ENCODE measurements at regions not wholly inside any gene's neighbourhood (a gene's known extent, or its start where the extent isn't known, plus 50 kb on each side); places are given as distances from the start of the nearest gene placed in this dataset.

- Mint-ChIP-seq H3K36me3 (ENCODE audit: low read depth) (no peaks in the 10 kb centered on the region), H3K4me1 (no peaks in the 10 kb centered on the region), H3K4me3 (no peak overlapping the region), H3K27ac (ENCODE audit: unreplicated experiment) (no peak overlapping the region), H3K9me3 (no peaks in the 10 kb centered on the region), H3K27me3 (ENCODE audit: low read depth) (no peaks in the 10 kb centered on the region)
- no peak for DNase-seq (ENCODE audit: low read depth, low spot score)
- TF ChIP-seq, protein P1, sequence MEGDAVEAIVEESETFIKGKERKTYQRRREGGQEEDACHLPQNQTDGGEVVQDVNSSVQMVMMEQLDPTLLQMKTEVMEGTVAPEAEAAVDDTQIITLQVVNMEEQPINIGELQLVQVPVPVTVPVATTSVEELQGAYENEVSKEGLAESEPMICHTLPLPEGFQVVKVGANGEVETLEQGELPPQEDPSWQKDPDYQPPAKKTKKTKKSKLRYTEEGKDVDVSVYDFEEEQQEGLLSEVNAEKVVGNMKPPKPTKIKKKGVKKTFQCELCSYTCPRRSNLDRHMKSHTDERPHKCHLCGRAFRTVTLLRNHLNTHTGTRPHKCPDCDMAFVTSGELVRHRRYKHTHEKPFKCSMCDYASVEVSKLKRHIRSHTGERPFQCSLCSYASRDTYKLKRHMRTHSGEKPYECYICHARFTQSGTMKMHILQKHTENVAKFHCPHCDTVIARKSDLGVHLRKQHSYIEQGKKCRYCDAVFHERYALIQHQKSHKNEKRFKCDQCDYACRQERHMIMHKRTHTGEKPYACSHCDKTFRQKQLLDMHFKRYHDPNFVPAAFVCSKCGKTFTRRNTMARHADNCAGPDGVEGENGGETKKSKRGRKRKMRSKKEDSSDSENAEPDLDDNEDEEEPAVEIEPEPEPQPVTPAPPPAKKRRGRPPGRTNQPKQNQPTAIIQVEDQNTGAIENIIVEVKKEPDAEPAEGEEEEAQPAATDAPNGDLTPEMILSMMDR (conservative IDR thresholded peaks at IDR 0.05), result no peak
Measured at GRCh38 chr13:38618881-38619280, 68.0 kb upstream of the FREM2 start.

DNA sequence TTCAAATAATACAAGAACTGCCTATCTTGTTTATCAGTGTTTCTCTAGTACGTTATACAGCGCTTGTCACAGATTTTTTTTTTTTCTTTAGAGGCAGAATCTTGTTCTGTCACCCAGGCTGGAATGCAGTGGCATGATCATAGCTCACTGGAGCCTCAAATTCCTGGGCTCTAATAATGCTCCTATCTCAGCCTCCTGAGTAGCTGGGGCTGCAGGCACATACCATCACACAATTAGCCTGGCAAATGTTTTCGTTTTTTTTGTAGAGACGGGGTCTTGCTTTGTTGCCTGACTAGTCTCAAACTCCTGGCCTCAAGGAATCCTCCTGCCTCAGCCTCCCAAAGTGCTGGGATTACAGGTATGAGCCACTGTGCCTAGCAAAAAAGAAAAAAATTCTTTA, 66.0 kb upstream of the FREM2 start:
- H3K36me3 Mint-ChIP-seq (ENCODE audit: low read depth), result no peaks in the 10 kb centered on the region
- H3K4me1 Mint-ChIP-seq, result no peaks in the 10 kb centered on the region
- no peak for DNase-seq (ENCODE audit: low read depth, low spot score)
- H3K27me3 Mint-ChIP-seq (ENCODE audit: low read depth), result no peaks in the 10 kb centered on the region
- TF ChIP-seq, protein P1 (conservative IDR thresholded peaks at IDR 0.05), result no peak
- H3K9me3 Mint-ChIP-seq, result no peaks in the 10 kb centered on the region
- H3K4me3 Mint-ChIP-seq, result no peak overlapping the region
- H3K27ac Mint-ChIP-seq (ENCODE audit: unreplicated experiment), result no peak overlapping the region

GRCh38 chr13:38624822-38625221, 62.1 kb upstream of the FREM2 start:
- no peaks in the 10 kb centered on the region for H3K4me1 Mint-ChIP-seq
- no peak for DNase-seq (ENCODE audit: low read depth, low spot score)
- H3K9me3 Mint-ChIP-seq, result no peaks in the 10 kb centered on the region
- no peak overlapping the region for H3K27ac Mint-ChIP-seq (ENCODE audit: unreplicated experiment)
- no peaks in the 10 kb centered on the region for H3K27me3 Mint-ChIP-seq (ENCODE audit: low read depth)
- no peaks in the 10 kb centered on the region for H3K36me3 Mint-ChIP-seq (ENCODE audit: low read depth)
- TF ChIP-seq, protein P1 (conservative IDR thresholded peaks at IDR 0.05), result no peak
- no peak overlapping the region for H3K4me3 Mint-ChIP-seq

DNA sequence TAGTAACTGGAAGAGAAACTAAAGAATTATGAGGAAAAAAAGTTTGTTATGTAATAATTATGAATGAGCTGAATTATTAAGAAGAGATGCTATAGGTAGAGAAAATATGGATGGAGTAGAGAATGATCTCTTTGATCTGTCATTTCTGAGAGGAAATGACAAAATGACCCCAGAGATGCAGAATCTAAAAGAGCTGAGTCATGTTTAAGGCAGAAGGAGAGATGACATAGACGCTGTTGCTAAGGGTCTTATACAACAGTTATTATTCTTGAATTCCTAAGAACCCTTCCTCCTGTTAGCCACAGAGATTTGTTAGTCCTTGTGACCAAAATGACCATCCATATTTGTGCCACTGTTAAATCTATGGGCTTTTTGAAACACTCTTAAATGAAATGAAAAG, 58.3 kb upstream of the FREM2 start:
- Mint-ChIP-seq H3K27me3 (ENCODE audit: low read depth) (no peaks in the 10 kb centered on the region), H3K27ac (ENCODE audit: unreplicated experiment) (peak overlapping the region; percentile 53), H3K4me1 (no peaks in the 10 kb centered on the region), H3K9me3 (no peaks in the 10 kb centered on the region), H3K36me3 (ENCODE audit: low read depth) (no peaks in the 10 kb centered on the region), H3K4me3 (no peak overlapping the region)
- TF ChIP-seq, protein P1 (conservative IDR thresholded peaks at IDR 0.05), result no peak
- no peak for DNase-seq (ENCODE audit: low read depth, low spot score)

DNA sequence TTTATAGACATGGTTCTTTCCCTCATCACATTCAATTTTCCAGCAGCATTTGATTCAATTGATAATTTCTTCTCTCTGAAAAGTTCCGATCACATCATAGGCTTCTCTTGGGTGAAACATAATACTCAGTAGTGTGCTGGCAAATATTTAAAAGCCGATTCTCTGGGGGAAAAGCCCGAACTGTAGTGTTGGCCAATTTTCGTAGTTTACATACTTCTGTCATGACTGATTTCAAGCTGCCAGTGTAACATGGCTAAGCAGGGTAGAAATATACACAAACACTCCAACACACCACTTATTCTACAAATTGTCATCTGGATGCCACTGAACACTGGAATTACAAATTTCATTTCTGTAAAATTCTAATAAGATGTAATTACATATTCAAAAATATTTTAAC, 56.1 kb upstream of the FREM2 start:
- TF ChIP-seq, protein P1 (conservative IDR thresholded peaks at IDR 0.05), result no peak
- Mint-ChIP-seq H3K4me3 (no peak overlapping the region), H3K9me3 (no peaks in the 10 kb centered on the region), H3K27me3 (ENCODE audit: low read depth) (no peaks in the 10 kb centered on the region), H3K36me3 (ENCODE audit: low read depth) (no peaks in the 10 kb centered on the region), H3K4me1 (no peaks in the 10 kb centered on the region), H3K27ac (ENCODE audit: unreplicated experiment) (no peak overlapping the region)
- no peak for DNase-seq (ENCODE audit: low read depth, low spot score)

DNA sequence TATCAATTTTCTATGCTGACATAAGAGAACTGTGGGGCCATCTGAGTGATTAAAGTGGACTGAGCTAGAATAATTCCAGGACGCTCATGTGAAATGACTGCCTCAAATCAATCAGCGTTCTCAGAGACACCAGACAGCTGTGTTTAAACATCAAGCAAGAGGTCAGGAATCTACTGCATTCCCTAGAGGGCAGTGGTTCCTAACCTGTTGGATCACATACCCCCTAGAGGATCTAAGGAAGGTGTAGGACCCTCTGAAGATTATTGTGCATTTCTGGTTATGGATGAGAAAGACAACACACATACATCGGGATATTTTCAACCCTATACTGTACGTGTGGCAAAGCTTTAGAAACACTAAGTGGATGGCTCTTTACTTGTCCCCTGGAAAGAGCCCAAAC, 51.8 kb upstream of the FREM2 start:
- TF ChIP-seq, protein P1 (conservative IDR thresholded peaks at IDR 0.05), result no peak
- no peak overlapping the region for H3K4me3 Mint-ChIP-seq
- no peaks in the 10 kb centered on the region for H3K27me3 Mint-ChIP-seq (ENCODE audit: low read depth)
- no peaks in the 10 kb centered on the region for H3K4me1 Mint-ChIP-seq
- H3K27ac Mint-ChIP-seq (ENCODE audit: unreplicated experiment), result no peak overlapping the region
- no peak for DNase-seq (ENCODE audit: low read depth, low spot score)
- no peaks in the 10 kb centered on the region for H3K9me3 Mint-ChIP-seq
- H3K36me3 Mint-ChIP-seq (ENCODE audit: low read depth), result no peaks in the 10 kb centered on the region

All from neural crest cell (in vitro differentiated cells).